SK-N-MC (cell line): ENCODE measurements at regions not wholly inside any gene's neighbourhood (a gene's known extent, or its start where the extent isn't known, plus 50 kb on each side); places are given as distances from the start of the nearest gene placed in this dataset.

ENCODE experiments used
- EZH2 ChIP-seq: fragments of 200-600 bp; sonication (generic); IDR thresholded peaks from one replicate; pipeline ENCODE4 v1.6.1; 2017; ENCODE audit warnings: antibody characterized with exemption
- FOXP2 ChIP-seq: optimal IDR thresholded peaks from 2 replicates; pipeline ENCODE3; 2011; ENCODE audit warnings: mild to moderate bottlenecking, moderate library complexity; ENCODE audit not compliant: insufficient read depth; ENCODE audit errors: extremely low read length, control extremely low read depth
- POLR2AphosphoS5 ChIP-seq: IDR thresholded peaks from 2 replicates; pipeline ENCODE4 v1.6.1; 2012; ENCODE audit warnings: mild to moderate bottlenecking, low read depth, low read length, borderline replicate concordance

GRCh38 chr15:29376590-29376989 lies 107.0 kb upstream of the NSMCE3 start:
- TF ChIP-seq EZH2 (no peak), FOXP2 (no peak), POLR2AphosphoS5 (no peak)
